ENCODE measurements at regions not wholly inside any gene's neighbourhood (a gene's known extent, or its start where the extent isn't known, plus 50 kb on each side); places are given as distances from the start of the nearest gene placed in this dataset.

- Histone ChIP-seq H3K4me1 (peaks cover 0 to 79% (median 22%) of the 10 kb centered on the region in 3 donors), H3K9me3 (no peaks in the 10 kb centered on the region), H3K4me3 (no peak overlapping the region), H3K36me3 (peaks cover 0 to 71% (median 0%) of the 10 kb centered on the region in 3 donors), H3K27ac (peak overlapping the region in 2 of 4 donors; percentile 36 to 72), H3K27me3 (no peaks in the 10 kb centered on the region)
- intact Hi-C loops (cut with DNase I): no loop called here
- WGBS, 2 donors: 85 to 90% methylated on average over 4 of the region's 4 CpGs
- no peak for DNase-seq
- TF ChIP-seq CTCF (IDR thresholded peaks at IDR 0.05) (no peak), POLR2A (IDR thresholded peaks at IDR 0.05) (no peak)
These were observed 50.4 kb downstream of the ZBTB38 start for GRCh38 chr3:141418751-141419150.

- no peaks in the 10 kb centered on the region for H3K27me3 ChIP-seq
- WGBS, 2 donors: 74 to 75% methylated on average over 5 of the region's 5 CpGs
- no peaks in the 10 kb centered on the region for H3K9me3 ChIP-seq
- intact Hi-C loops (cut with DNase I): no loop called here
- DNase-seq: no peak
- H3K27ac ChIP-seq: peak overlapping the region in 3 of 4 donors; percentile 30 to 72 (median 36)
- H3K4me3 ChIP-seq: no peak overlapping the region
- no peak for TF ChIP-seq POLR2A (IDR thresholded peaks at IDR 0.05)
- no peak for TF ChIP-seq CTCF (IDR thresholded peaks at IDR 0.05)
- peaks cover 0 to 62% (median 0%) of the 10 kb centered on the region in 3 donors for H3K36me3 ChIP-seq
- peaks cover 0 to 71% (median 14%) of the 10 kb centered on the region in 3 donors for H3K4me1 ChIP-seq
These were observed 51.6 kb downstream of the ZBTB38 start for GRCh38 chr3:141419946-141420345.

GRCh38 chr3:141421186-141421585 is 52.9 kb downstream of the ZBTB38 start:
- H3K36me3 ChIP-seq: peaks cover 0 to 50% (median 0%) of the 10 kb centered on the region in 3 donors
- peak overlapping the region in 1 of 4 donors; percentile 49 for H3K27ac ChIP-seq
- intact Hi-C loops (cut with DNase I): no loop called here
- DNase-seq: no peak
- no peaks in the 10 kb centered on the region for H3K27me3 ChIP-seq
- peaks cover 3 to 69% (median 13%) of the 10 kb centered on the region in 3 donors for H3K4me1 ChIP-seq
- 95 to 100% methylated on average over 2 of the region's 2 CpGs for WGBS, 2 donors
- no peak overlapping the region for H3K4me3 ChIP-seq
- no peaks in the 10 kb centered on the region for H3K9me3 ChIP-seq
- TF ChIP-seq CTCF (IDR thresholded peaks at IDR 0.05) (no peak), POLR2A (IDR thresholded peaks at IDR 0.05) (no peak)

GRCh38 chr3:141421639-141422319 is 53.5 kb downstream of the ZBTB38 start:
- intact Hi-C loops (cut with DNase I): no loop called here
- TF ChIP-seq CTCF (IDR thresholded peaks at IDR 0.05) (no peak), POLR2A (IDR thresholded peaks at IDR 0.05) (no peak)
- no peak for DNase-seq
- Histone ChIP-seq H3K27ac (peak overlapping the region in 1 of 4 donors; percentile 49), H3K27me3 (no peaks in the 10 kb centered on the region), H3K9me3 (no peaks in the 10 kb centered on the region), H3K4me3 (no peak overlapping the region), H3K4me1 (peaks cover 9 to 69% (median 19%) of the 10 kb centered on the region in 3 donors), H3K36me3 (peaks cover 0 to 44% (median 0%) of the 10 kb centered on the region in 3 donors)
- WGBS, 2 donors: 85 to 90% methylated on average over 4 of the region's 5 CpGs

GRCh38 chr3:141422961-141423582 is 54.8 kb downstream of the ZBTB38 start:
- Histone ChIP-seq H3K27me3 (no peaks in the 10 kb centered on the region), H3K4me3 (no peak overlapping the region), H3K36me3 (peaks cover 0 to 40% (median 7%) of the 10 kb centered on the region in 3 donors), H3K9me3 (no peaks in the 10 kb centered on the region), H3K27ac (no peak overlapping the region), H3K4me1 (peaks cover 10 to 77% (median 20%) of the 10 kb centered on the region in 3 donors)
- WGBS, 2 donors: 83 to 86% methylated on average over 6 of the region's 6 CpGs
- intact Hi-C loops (cut with DNase I): no loop called here
- TF ChIP-seq POLR2A (IDR thresholded peaks at IDR 0.05): no peak
- no peak for TF ChIP-seq CTCF (IDR thresholded peaks at IDR 0.05)
- no peak for DNase-seq

Data from esophagus squamous epithelium (tissue), 5 donors.